ENCODE measurements at regions not wholly inside any gene's neighbourhood (a gene's known extent, or its start where the extent isn't known, plus 50 kb on each side); places are given as distances from the start of the nearest gene placed in this dataset.

- Histone ChIP-seq H3K27me3 (ENCODE audit: control insufficient read depth, insufficient read depth, low read length) (no peaks in the 10 kb centered on the region), H3K36me3 (ENCODE audit: control insufficient read depth, insufficient read depth, low read length) (no peaks in the 10 kb centered on the region), H3K4me3 (ENCODE audit: low read depth, low read length) (no peak overlapping the region)
- no peak for DNase-seq (ENCODE audit: low read depth)
- FAIRE-seq, result no peak
- no peak for TF ChIP-seq CTCF (IDR thresholded peaks at IDR 0.05; ENCODE audit: insufficient read depth, low read length, severe bottlenecking)
Measured at GRCh38 chr10:44067432-44067831, 317.5 kb downstream of the CXCL12 start.

- no peak for FAIRE-seq
- Histone ChIP-seq H3K4me3 (ENCODE audit: low read depth, low read length) (no peak overlapping the region), H3K36me3 (ENCODE audit: control insufficient read depth, insufficient read depth, low read length) (no peaks in the 10 kb centered on the region), H3K27me3 (ENCODE audit: control insufficient read depth, insufficient read depth, low read length) (no peaks in the 10 kb centered on the region)
- TF ChIP-seq CTCF (IDR thresholded peaks at IDR 0.05; ENCODE audit: insufficient read depth, low read length, severe bottlenecking), result no peak
- no peak for DNase-seq (ENCODE audit: low read depth)
Measured at GRCh38 chr10:44066527-44067255, 318.2 kb downstream of the CXCL12 start.

DNA sequence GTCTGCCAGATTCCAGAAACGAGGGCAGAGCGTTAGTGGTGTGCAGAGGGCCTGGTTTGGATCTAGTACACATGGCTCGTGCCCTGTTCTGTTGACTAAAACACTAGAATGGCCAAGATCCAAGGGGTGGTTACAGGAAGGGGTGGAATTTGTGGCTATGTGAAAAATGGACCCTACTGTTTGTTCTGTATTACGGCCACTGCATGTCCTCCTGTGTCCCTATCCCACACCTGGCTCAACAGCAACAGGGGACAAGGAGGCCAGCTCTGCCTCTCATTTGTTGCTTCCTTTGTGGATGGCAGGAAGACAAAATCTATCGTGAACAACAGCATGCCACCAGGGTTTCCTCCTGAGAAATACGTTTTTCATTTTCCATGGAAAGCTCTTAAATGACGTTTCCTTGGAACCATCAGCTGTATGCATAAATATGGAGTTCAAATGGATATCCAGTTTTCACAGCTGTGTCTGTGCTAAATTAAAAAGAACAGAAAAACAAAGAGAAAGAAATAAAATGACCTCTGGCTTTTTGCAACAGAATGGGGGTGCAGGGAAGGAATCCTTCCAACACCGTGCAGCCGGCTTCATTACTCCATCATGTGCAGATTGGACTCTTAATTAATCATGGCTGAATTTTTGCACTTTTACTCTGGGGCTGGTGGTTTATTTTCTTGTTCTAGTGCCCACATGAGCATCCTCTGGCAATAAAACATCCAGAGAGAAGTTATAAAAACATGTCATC lies 318.9 kb downstream of the CXCL12 start:
- no peak for TF ChIP-seq CTCF (IDR thresholded peaks at IDR 0.05; ENCODE audit: insufficient read depth, low read length, severe bottlenecking)
- Histone ChIP-seq H3K27me3 (ENCODE audit: control insufficient read depth, insufficient read depth, low read length) (no peaks in the 10 kb centered on the region), H3K36me3 (ENCODE audit: control insufficient read depth, insufficient read depth, low read length) (no peaks in the 10 kb centered on the region), H3K4me3 (ENCODE audit: low read depth, low read length) (no peak overlapping the region)
- no peak for DNase-seq (ENCODE audit: low read depth)
- FAIRE-seq, result no peak

- no peak for TF ChIP-seq CTCF (IDR thresholded peaks at IDR 0.05; ENCODE audit: insufficient read depth, low read length, severe bottlenecking)
- Histone ChIP-seq H3K27me3 (ENCODE audit: control insufficient read depth, insufficient read depth, low read length) (no peaks in the 10 kb centered on the region), H3K4me3 (ENCODE audit: low read depth, low read length) (no peak overlapping the region), H3K36me3 (ENCODE audit: control insufficient read depth, insufficient read depth, low read length) (no peaks in the 10 kb centered on the region)
- no peak for DNase-seq (ENCODE audit: low read depth)
- FAIRE-seq, result no peak
Measured at GRCh38 chr10:44064987-44065787, 319.7 kb downstream of the CXCL12 start.

DNA sequence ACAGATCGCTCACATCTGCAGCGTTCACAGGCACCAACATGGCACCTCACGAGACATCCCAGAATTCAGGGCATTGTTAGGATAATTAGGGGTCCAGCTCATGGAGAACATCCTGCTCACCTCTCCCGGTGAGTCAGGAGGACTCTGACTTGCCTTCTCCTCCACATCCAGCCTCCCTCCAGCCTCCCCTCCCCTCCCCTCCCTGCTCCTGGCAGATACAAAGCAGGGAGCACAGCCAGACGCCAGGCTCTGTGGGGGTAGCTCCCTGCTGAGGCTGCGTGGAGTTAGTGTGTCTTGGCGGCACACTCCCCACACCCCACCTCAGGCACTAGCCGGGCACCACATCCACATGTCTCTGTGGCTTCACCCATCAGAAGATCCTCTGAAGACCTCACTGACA lies 320.6 kb downstream of the CXCL12 start:
- no peaks in the 10 kb centered on the region for H3K27me3 ChIP-seq (ENCODE audit: control insufficient read depth, insufficient read depth, low read length)
- no peak for TF ChIP-seq CTCF (IDR thresholded peaks at IDR 0.05; ENCODE audit: insufficient read depth, low read length, severe bottlenecking)
- H3K36me3 ChIP-seq (ENCODE audit: control insufficient read depth, insufficient read depth, low read length), result no peaks in the 10 kb centered on the region
- FAIRE-seq, result no peak
- no peak overlapping the region for H3K4me3 ChIP-seq (ENCODE audit: low read depth, low read length)
- DNase-seq (ENCODE audit: low read depth), result no peak

All from bronchial epithelial cell (primary cell).